KMS-11 (cell line): ENCODE measurements at regions not wholly inside any gene's neighbourhood (a gene's known extent, or its start where the extent isn't known, plus 50 kb on each side); places are given as distances from the start of the nearest gene placed in this dataset.

Experiments
- H2AFZ ChIP-seq: fragments of 200-600 bp; sonication (generic); 2 replicates; pipeline ENCODE4 v1.6.1; 2016; ENCODE audit warnings: antibody characterized with exemption, mixed run types, low read depth
- H3K27ac ChIP-seq: fragments of 200-600 bp; sonication (generic); 2 replicates; pipeline ENCODE4 v1.6.1; 2016; ENCODE audit warnings: mild to moderate bottlenecking, mixed run types
- H3K27me3 ChIP-seq: fragments of 200-600 bp; sonication (generic); 2 replicates; pipeline ENCODE4 v1.6.1; 2017; ENCODE audit warnings: mild to moderate bottlenecking, low read depth, mixed run types, moderate library complexity; ENCODE audit not compliant: insufficient read depth
- H3K36me3 ChIP-seq: fragments of 200-600 bp; sonication (generic); 2 replicates; pipeline ENCODE4 v1.6.1; 2017; ENCODE audit warnings: mild to moderate bottlenecking, mixed run types; ENCODE audit not compliant: insufficient read depth
- H3K4me1 ChIP-seq: fragments of 200-600 bp; sonication (generic); 2 replicates; pipeline ENCODE4 v1.6.1; 2016; ENCODE audit warnings: mild to moderate bottlenecking, low read depth, mixed run types; ENCODE audit not compliant: poor library complexity, severe bottlenecking
- H3K4me2 ChIP-seq: fragments of 200-600 bp; sonication (generic); 2 replicates; pipeline ENCODE4 v1.7.0; 2016; ENCODE audit warnings: mild to moderate bottlenecking, mixed run types
- H3K4me3 ChIP-seq: fragments of 200-600 bp; sonication (generic); IDR thresholded peaks from 2 replicates; pipeline ENCODE4 v1.6.1; 2017; ENCODE audit warnings: low read depth, low read length, mixed read lengths; ENCODE audit not compliant: insufficient read depth
- H3K79me2 ChIP-seq: fragments of 200-600 bp; sonication (generic); 2 replicates; pipeline ENCODE4 v1.6.1; 2016; ENCODE audit warnings: low read depth, mixed run types; ENCODE audit not compliant: insufficient read depth
- H3K9ac ChIP-seq: fragments of 200-600 bp; sonication (generic); 2 replicates; pipeline ENCODE4 v1.6.1; 2016; ENCODE audit warnings: mild to moderate bottlenecking, mixed run types
- H4K20me1 ChIP-seq: fragments of 200-600 bp; sonication (generic); 2 replicates; pipeline ENCODE4 v1.6.1; 2016; ENCODE audit warnings: mild to moderate bottlenecking, mixed run types; ENCODE audit not compliant: insufficient read depth
- CTCF ChIP-seq: fragments of 200-600 bp; sonication (generic); conservative IDR thresholded peaks from 2 replicates; pipeline ENCODE4 v1.6.1; 2017; ENCODE audit warnings: low read depth, mild to moderate bottlenecking, antibody characterized with exemption, low read length, moderate library complexity, mixed read lengths

GRCh38 chr19:31107096-31107495 is 242.1 kb downstream of the TSHZ3 start:
- H3K27ac ChIP-seq, result no peak overlapping the region
- H3K4me3 ChIP-seq, result no peak overlapping the region
- H3K4me2 ChIP-seq, result no peak overlapping the region
- no peak overlapping the region for H3K9ac ChIP-seq
- no peaks in the 10 kb centered on the region for H3K27me3 ChIP-seq
- TF ChIP-seq CTCF, result no peak
- H3K79me2 ChIP-seq, result no peaks in the 10 kb centered on the region
- H4K20me1 ChIP-seq, result no peaks in the 10 kb centered on the region
- H3K36me3 ChIP-seq, result no peaks in the 10 kb centered on the region
- H2AFZ ChIP-seq, result no peak overlapping the region
- no peaks in the 10 kb centered on the region for H3K4me1 ChIP-seq

- Histone ChIP-seq H3K4me3 (no peak overlapping the region), H4K20me1 (no peaks in the 10 kb centered on the region), H3K27ac (no peak overlapping the region), H3K4me1 (no peaks in the 10 kb centered on the region), H3K9ac (no peak overlapping the region), H3K79me2 (no peaks in the 10 kb centered on the region), H3K27me3 (no peaks in the 10 kb centered on the region), H3K36me3 (no peaks in the 10 kb centered on the region), H3K4me2 (no peak overlapping the region), H2AFZ (no peak overlapping the region)
- TF ChIP-seq CTCF, result no peak
Measured at GRCh38 chr19:31105761-31106160, 243.5 kb downstream of the TSHZ3 start.

- no peaks in the 10 kb centered on the region for H3K4me1 ChIP-seq
- H3K79me2 ChIP-seq, result no peaks in the 10 kb centered on the region
- no peak overlapping the region for H3K4me2 ChIP-seq
- H3K9ac ChIP-seq, result no peak overlapping the region
- H4K20me1 ChIP-seq, result no peaks in the 10 kb centered on the region
- no peaks in the 10 kb centered on the region for H3K27me3 ChIP-seq
- no peak for TF ChIP-seq CTCF
- H3K4me3 ChIP-seq, result no peak overlapping the region
- no peak overlapping the region for H3K27ac ChIP-seq
- H2AFZ ChIP-seq, result no peak overlapping the region
- no peaks in the 10 kb centered on the region for H3K36me3 ChIP-seq
Measured at GRCh38 chr19:31104451-31104850, 244.8 kb downstream of the TSHZ3 start.

GRCh38 chr19:31103228-31103627 is 246.0 kb downstream of the TSHZ3 start:
- H3K4me3 ChIP-seq, result no peak overlapping the region
- no peaks in the 10 kb centered on the region for H3K36me3 ChIP-seq
- no peaks in the 10 kb centered on the region for H3K79me2 ChIP-seq
- no peaks in the 10 kb centered on the region for H4K20me1 ChIP-seq
- H3K27me3 ChIP-seq, result no peaks in the 10 kb centered on the region
- no peak overlapping the region for H2AFZ ChIP-seq
- no peak overlapping the region for H3K9ac ChIP-seq
- no peak overlapping the region for H3K27ac ChIP-seq
- H3K4me2 ChIP-seq, result no peak overlapping the region
- TF ChIP-seq CTCF, result no peak
- H3K4me1 ChIP-seq, result no peaks in the 10 kb centered on the region

GRCh38 chr19:31102674-31103073 is 246.6 kb downstream of the TSHZ3 start:
- Histone ChIP-seq H3K27me3 (no peaks in the 10 kb centered on the region), H3K27ac (no peak overlapping the region), H3K4me3 (no peak overlapping the region), H3K4me2 (no peak overlapping the region), H2AFZ (no peak overlapping the region), H3K4me1 (no peaks in the 10 kb centered on the region), H3K36me3 (no peaks in the 10 kb centered on the region), H3K79me2 (no peaks in the 10 kb centered on the region), H3K9ac (no peak overlapping the region), H4K20me1 (no peaks in the 10 kb centered on the region)
- no peak for TF ChIP-seq CTCF
